PC-9 (cell line): ENCODE measurements at regions not wholly inside any gene's neighbourhood (a gene's known extent, or its start where the extent isn't known, plus 50 kb on each side); places are given as distances from the start of the nearest gene placed in this dataset.

Source experiments
- BruUV-seq: library from RNA; stranded (reverse); fragments of 400-500 nt; replicated peaks from 2 replicates; lab custom pipeline; 2021; lab: Mats Ljungman, UMichigan
- CTCF ChIA-PET: fragments of 300-600 bp; sonication (Branson Sonifier 250); formaldehyde crosslinking; loops from one replicate; lab custom pipeline; 2022; ENCODE audit warnings: antibody characterized with exemption; lab: Charles Lee
- POLR2A ChIA-PET: fragments of 300-600 bp; sonication (Branson Sonifier 250); formaldehyde crosslinking; loops from one replicate; lab custom pipeline; 2022; ENCODE audit warnings: antibody characterized with exemption; ENCODE audit not compliant: unreplicated experiment; lab: Charles Lee
- DNase-seq, 2 experiments: peaks; one replicate each; pipeline versions ENCODE4 v3.0.0 to v3.0.0-alpha.2; 2015 to 2022; ENCODE audit warnings: mixed read lengths in 1 of 2
- H2AFZ ChIP-seq: fragments of 200-600 bp; sonication (generic); 2 replicates; pipeline ENCODE4 v1.8.1; 2017; ENCODE audit warnings: antibody characterized with exemption
- H3F3A ChIP-seq: fragments of 200-600 bp; sonication (generic); 2 replicates; pipeline ENCODE4 v1.8.1; 2017; ENCODE audit warnings: antibody characterized with exemption, mild to moderate bottlenecking, low read depth; ENCODE audit not compliant: insufficient read depth
- H3K27ac ChIP-seq: fragments of 200-600 bp; sonication (generic); 2 replicates; pipeline ENCODE4 v1.6.1; 2016; ENCODE audit warnings: mixed run types
- H3K27me3 ChIP-seq: fragments of 200-600 bp; sonication (generic); 2 replicates; pipeline ENCODE4 v1.6.1; 2016; ENCODE audit warnings: low read depth, mixed run types; ENCODE audit not compliant: insufficient read depth
- H3K36me3 ChIP-seq: fragments of 200-600 bp; sonication (generic); 2 replicates; pipeline ENCODE4 v1.6.1; 2016; ENCODE audit warnings: low read depth, mixed run types
- H3K4me1 ChIP-seq: fragments of 200-600 bp; sonication (generic); replicated peaks from 2 replicates; pipeline ENCODE4 v1.6.1; 2016; ENCODE audit warnings: mixed run types; ENCODE audit not compliant: insufficient read depth
- H3K4me2 ChIP-seq: fragments of 200-600 bp; sonication (generic); 2 replicates; pipeline ENCODE4 v1.6.1; 2017; ENCODE audit warnings: mixed run types
- H3K4me3 ChIP-seq: fragments of 200-600 bp; sonication (generic); 2 replicates; pipeline ENCODE4 v1.6.1; 2016; ENCODE audit warnings: mixed run types
- H3K79me2 ChIP-seq: fragments of 200-600 bp; sonication (generic); 2 replicates; pipeline ENCODE4 v1.6.1; 2017; ENCODE audit warnings: low read depth, mixed run types
- H3K9me2 ChIP-seq: fragments of 200-600 bp; sonication (generic); 2 replicates; pipeline ENCODE4 v1.8.1; 2017; ENCODE audit warnings: mild to moderate bottlenecking; ENCODE audit not compliant: insufficient read depth
- H3K9me3 ChIP-seq: fragments of 200-600 bp; sonication (generic); 2 replicates; pipeline ENCODE4 v1.8.1; 2016; ENCODE audit warnings: low read depth; ENCODE audit not compliant: insufficient read depth
- H4K20me1 ChIP-seq: fragments of 200-600 bp; sonication (generic); 2 replicates; pipeline ENCODE4 v1.8.1; 2017; ENCODE audit not compliant: insufficient read depth
- EZH2 ChIP-seq: fragments of 200-600 bp; sonication (generic); IDR thresholded peaks from 2 replicates; pipeline ENCODE4 v1.8.0; 2017; ENCODE audit warnings: antibody characterized with exemption, low read depth
- intact Hi-C: fragments of 100-400 bp; cut with micrococcal nuclease; formaldehyde crosslinking; loops from one replicate; pipeline ENCODE4 v1.10.0; 2022; ENCODE audit not compliant: unreplicated experiment
- TF ChIP-seq, protein P1 (sequence below): fragments of 200-600 bp; sonication (generic); conservative IDR thresholded peaks from 2 replicates; pipeline ENCODE4 v1.6.1; 2017; ENCODE audit warnings: mixed run types, antibody characterized with exemption, mild to moderate bottlenecking, moderate library complexity

DNA sequence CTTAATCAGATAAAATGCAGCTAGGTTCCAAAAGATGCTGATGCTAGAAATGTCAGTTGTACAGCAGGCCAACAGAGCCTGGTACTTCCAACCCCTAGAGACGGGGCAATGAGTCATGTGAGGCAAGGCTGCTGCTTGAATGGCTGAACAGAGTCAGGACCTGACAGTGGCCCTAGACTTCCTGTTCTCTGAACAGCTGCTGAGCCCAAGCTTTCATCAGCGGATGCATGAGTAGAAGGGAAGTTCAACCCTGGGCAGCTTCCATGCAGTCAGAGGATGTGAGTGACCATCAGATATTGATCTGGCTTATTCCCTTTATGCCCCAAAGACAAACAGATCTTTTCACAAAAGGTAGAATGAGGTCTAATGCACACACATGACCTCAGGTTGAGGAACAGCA, 282.9 kb upstream of the COL8A1 start:
- no peaks in the 10 kb centered on the region for H3F3A ChIP-seq
- DNase-seq, result no peak
- H3K4me3 ChIP-seq, result no peak overlapping the region
- ChIA-PET CTCF (no interaction called here), POLR2A (no interaction called here)
- H3K79me2 ChIP-seq, result no peaks in the 10 kb centered on the region
- H3K36me3 ChIP-seq, result no peaks in the 10 kb centered on the region
- H3K27ac ChIP-seq, result no peak overlapping the region
- no peak overlapping the region for H2AFZ ChIP-seq
- intact Hi-C loops, result no loop called here
- no peak overlapping the region for H3K4me2 ChIP-seq
- H3K9me3 ChIP-seq, result no peaks in the 10 kb centered on the region
- TF ChIP-seq, protein P1, sequence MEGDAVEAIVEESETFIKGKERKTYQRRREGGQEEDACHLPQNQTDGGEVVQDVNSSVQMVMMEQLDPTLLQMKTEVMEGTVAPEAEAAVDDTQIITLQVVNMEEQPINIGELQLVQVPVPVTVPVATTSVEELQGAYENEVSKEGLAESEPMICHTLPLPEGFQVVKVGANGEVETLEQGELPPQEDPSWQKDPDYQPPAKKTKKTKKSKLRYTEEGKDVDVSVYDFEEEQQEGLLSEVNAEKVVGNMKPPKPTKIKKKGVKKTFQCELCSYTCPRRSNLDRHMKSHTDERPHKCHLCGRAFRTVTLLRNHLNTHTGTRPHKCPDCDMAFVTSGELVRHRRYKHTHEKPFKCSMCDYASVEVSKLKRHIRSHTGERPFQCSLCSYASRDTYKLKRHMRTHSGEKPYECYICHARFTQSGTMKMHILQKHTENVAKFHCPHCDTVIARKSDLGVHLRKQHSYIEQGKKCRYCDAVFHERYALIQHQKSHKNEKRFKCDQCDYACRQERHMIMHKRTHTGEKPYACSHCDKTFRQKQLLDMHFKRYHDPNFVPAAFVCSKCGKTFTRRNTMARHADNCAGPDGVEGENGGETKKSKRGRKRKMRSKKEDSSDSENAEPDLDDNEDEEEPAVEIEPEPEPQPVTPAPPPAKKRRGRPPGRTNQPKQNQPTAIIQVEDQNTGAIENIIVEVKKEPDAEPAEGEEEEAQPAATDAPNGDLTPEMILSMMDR, result no peak
- no peak for TF ChIP-seq EZH2
- H4K20me1 ChIP-seq, result no peaks in the 10 kb centered on the region
- no peaks in the 10 kb centered on the region for H3K27me3 ChIP-seq
- no TSS peak for BruUV-seq
- H3K9me2 ChIP-seq, result 0 out of 2 replicates have a peak, but pooled peaks cover 6% of the 10 kb centered on the region
- H3K4me1 ChIP-seq, result no peaks in the 10 kb centered on the region

DNA sequence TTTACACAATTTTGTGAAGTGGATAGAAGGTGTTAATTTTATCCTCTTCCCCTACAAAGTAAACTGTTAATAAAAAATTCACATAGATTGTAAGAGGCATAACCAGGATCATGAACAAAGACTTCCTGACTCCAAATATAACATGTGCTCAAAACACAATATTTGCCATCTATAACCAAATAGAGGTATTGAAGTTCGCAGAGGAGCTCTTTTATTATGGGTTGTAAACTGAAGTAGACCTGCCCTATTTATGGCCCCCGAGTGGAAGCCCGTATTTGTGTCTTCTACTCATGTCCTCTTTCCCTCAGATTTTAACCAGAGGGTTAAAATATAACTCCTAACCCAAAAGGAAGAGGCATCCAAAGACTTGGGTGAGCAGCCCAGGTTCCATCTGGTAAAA, 285.6 kb upstream of the COL8A1 start:
- no peak overlapping the region for H3K4me2 ChIP-seq
- no peaks in the 10 kb centered on the region for H3K36me3 ChIP-seq
- no peaks in the 10 kb centered on the region for H3K9me3 ChIP-seq
- no peak overlapping the region for H3K4me3 ChIP-seq
- no peaks in the 10 kb centered on the region for H3K27me3 ChIP-seq
- H3K4me1 ChIP-seq, result no peaks in the 10 kb centered on the region
- 0 out of 2 replicates have a peak, but pooled peaks cover 4% of the 10 kb centered on the region for H3K9me2 ChIP-seq
- H3K79me2 ChIP-seq, result no peaks in the 10 kb centered on the region
- no TSS peak for BruUV-seq
- no peaks in the 10 kb centered on the region for H4K20me1 ChIP-seq
- POLR2A ChIA-PET, result no interaction called here
- CTCF ChIA-PET, result no interaction called here
- intact Hi-C loops, result no loop called here
- no peak for TF ChIP-seq EZH2
- TF ChIP-seq, protein P1, result no peak
- no peak overlapping the region for H3K27ac ChIP-seq
- no peak for DNase-seq
- H2AFZ ChIP-seq, result no peak overlapping the region
- no peaks in the 10 kb centered on the region for H3F3A ChIP-seq

DNA sequence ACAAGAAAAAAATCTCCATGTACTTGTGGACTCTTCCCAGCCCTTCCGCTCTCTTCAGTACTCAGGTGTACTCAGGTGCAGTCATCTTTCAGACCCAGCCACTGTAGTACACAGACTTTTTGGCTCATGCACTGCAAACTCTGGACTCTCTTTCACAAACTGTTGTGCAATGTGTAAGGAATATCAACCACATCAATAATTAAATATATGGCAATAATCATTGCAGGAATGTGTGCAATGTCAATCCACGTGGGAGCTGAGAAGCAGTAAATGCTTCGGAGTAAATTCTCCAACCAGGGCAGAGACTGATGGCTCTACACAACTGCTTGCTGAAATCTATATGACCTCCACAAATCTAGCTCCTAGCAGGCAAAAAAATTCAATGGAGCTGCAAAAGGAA, 287.3 kb upstream of the COL8A1 start:
- TF ChIP-seq EZH2, result no peak
- TF ChIP-seq, protein P1, result no peak
- Histone ChIP-seq H3K4me2 (no peak overlapping the region), H3K79me2 (no peaks in the 10 kb centered on the region), H3K36me3 (no peaks in the 10 kb centered on the region), H3K9me3 (no peaks in the 10 kb centered on the region), H3K27me3 (no peaks in the 10 kb centered on the region), H3K9me2 (no peaks in the 10 kb centered on the region), H3K27ac (no peak overlapping the region), H3K4me1 (no peaks in the 10 kb centered on the region), H3K4me3 (no peak overlapping the region), H3F3A (no peaks in the 10 kb centered on the region), H2AFZ (no peak overlapping the region), H4K20me1 (no peaks in the 10 kb centered on the region)
- ChIA-PET CTCF (no interaction called here), POLR2A (no interaction called here)
- no TSS peak for BruUV-seq
- DNase-seq, result no peak
- intact Hi-C loops, result no loop called here
